ENCODE measurements at regions not wholly inside any gene's neighbourhood (a gene's known extent, or its start where the extent isn't known, plus 50 kb on each side); places are given as distances from the start of the nearest gene placed in this dataset.

DNA sequence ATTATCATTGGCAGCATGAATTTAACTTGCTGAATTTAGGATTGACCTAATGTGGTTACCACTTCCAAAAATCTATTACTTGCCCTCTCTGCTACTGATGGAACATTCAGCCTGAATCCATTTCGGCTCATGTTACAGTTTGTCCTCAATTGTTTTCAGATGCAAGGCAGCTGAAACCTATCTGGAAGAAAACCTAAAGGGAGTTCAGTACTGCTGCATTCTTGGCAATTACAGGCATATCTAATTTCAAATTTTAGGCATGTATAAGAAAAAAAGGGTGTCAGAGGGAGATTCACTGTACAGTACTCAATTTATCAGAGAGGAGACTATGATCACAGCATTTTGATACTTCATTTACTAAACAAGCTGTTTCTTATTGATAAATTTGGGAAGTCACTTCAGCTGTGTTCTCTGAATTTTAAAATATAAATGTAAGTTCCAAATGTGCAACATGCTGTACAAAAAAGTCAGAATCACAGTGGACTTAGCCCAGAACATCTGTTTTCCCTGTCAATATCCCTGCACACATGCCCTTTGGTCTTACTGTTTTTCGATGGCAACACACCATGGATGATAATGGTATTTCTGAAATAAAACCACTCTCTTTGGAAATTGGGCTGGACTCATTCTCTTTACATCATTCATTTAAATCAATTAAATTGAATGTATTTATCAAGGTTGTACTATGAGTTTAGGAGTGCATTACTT, 651.6 kb upstream of the ADGRL4 start:
- no peak overlapping the region for H3K27ac Mint-ChIP-seq
- no peak overlapping the region for H3K4me3 Mint-ChIP-seq
- no peaks in the 10 kb centered on the region for H3K9me3 Mint-ChIP-seq
- peaks cover 0 to 7% (median 5%) of the 10 kb centered on the region in 3 donors for H3K4me1 Mint-ChIP-seq
- no peaks in the 10 kb centered on the region for H3K36me3 Mint-ChIP-seq
- H3K27me3 Mint-ChIP-seq = no peaks in the 10 kb centered on the region

DNA sequence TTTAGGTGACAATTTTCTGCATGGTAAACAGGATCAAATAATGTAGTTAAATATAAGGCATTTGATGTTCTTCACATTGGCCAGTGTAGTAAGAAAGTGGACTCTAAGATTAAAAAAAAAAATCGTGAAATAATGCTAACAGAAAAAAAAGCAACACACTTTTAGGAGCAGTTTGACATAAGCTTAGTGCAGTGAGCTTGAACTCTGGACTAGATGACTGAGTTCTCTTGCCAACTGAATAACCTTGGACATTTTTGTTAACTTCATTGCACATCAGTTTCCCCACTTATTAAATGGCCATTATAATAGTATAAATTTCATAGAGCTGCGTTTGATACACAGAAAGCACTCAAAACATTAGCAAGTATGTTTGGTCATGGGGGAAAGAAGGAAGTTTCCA, 649.3 kb upstream of the ADGRL4 start:
- H3K27me3 Mint-ChIP-seq = no peaks in the 10 kb centered on the region
- H3K36me3 Mint-ChIP-seq = no peaks in the 10 kb centered on the region
- H3K4me1 Mint-ChIP-seq = peaks cover 0 to 11% (median 5%) of the 10 kb centered on the region in 3 donors
- no peaks in the 10 kb centered on the region for H3K9me3 Mint-ChIP-seq
- no peak overlapping the region for H3K27ac Mint-ChIP-seq
- no peak overlapping the region for H3K4me3 Mint-ChIP-seq

DNA sequence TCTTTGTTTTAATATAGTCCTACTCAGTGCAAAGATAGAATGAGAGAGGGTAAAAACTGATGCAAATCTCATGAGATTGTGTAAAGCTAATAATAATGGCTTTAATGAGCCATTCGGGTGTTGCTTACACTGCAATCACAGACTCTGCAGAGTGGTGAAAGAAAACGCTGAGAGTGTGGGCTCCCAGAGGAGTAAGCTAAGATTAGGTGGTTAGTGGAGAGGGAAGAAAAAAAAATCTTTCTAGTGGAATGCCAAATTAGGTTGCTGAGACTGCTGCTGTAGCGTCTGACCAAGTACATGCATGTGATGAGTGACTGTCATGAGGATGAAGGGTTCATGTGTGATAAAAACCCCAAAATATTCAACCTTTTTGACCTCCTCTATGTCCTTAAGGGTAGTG, 645.9 kb upstream of the ADGRL4 start:
- Mint-ChIP-seq H3K9me3 (no peaks in the 10 kb centered on the region), H3K36me3 (no peaks in the 10 kb centered on the region), H3K27me3 (peaks cover 2% of the 10 kb centered on the region)

DNA sequence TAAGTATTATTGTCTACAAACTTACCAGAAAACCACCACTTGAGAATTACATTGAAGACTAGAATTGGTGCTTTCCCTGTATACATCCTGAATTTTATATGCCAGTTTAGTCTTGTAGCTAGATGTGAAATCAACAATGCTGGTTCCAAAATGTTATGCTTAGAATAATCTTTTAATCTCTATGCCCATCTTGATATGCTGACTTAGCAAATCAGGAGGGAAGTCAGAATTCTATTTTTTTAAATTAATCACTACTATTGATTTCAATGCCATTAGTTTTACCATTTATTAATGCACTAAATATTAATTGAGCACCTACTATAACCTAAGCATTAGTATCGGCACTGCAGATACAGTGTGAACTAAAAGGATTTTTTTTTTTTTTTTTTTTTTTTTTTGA, 641.6 kb upstream of the ADGRL4 start:
- H3K27ac Mint-ChIP-seq = no peak overlapping the region
- H3K9me3 Mint-ChIP-seq = no peaks in the 10 kb centered on the region
- H3K27me3 Mint-ChIP-seq = peaks cover 2% of the 10 kb centered on the region
- H3K4me1 Mint-ChIP-seq = peaks cover 0 to 4% (median 3%) of the 10 kb centered on the region in 3 donors
- no peaks in the 10 kb centered on the region for H3K36me3 Mint-ChIP-seq
- H3K4me3 Mint-ChIP-seq = no peak overlapping the region

More for the DNA sequence above, 645.9 kb upstream of the ADGRL4 start:
- Mint-ChIP-seq H3K4me3 (no peak overlapping the region), H3K4me1 (peaks cover 0 to 4% (median 3%) of the 10 kb centered on the region in 3 donors), H3K27ac (no peak overlapping the region)

DNA sequence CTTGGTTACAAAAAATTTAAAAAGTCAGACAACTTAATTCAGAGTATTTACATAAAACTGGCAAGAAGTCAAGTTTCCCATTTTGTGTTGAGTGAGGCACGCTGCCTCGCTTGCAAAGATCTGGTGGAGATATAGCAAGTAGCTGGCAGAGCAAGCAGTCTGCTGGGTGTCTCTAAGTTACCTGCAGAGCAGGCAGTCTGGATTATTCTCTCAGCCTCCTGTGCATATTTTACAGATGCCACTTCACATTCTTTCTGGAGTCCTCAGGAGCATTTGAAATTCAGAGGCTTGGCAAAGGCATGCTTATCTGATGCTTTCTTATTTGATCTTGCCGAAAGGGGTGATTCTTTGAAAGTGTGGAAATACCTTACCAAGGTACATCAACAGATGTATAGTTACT, 640.4 kb upstream of the ADGRL4 start:
- Mint-ChIP-seq H3K4me1 (peaks cover 0 to 3% (median 0%) of the 10 kb centered on the region in 3 donors), H3K4me3 (no peak overlapping the region), H3K36me3 (no peaks in the 10 kb centered on the region), H3K27me3 (peaks cover 2% of the 10 kb centered on the region), H3K27ac (peak overlapping the region in 1 of 3 donors; percentile 21), H3K9me3 (peaks cover 0 to 3% (median 0%) of the 10 kb centered on the region in 3 donors)

DNA sequence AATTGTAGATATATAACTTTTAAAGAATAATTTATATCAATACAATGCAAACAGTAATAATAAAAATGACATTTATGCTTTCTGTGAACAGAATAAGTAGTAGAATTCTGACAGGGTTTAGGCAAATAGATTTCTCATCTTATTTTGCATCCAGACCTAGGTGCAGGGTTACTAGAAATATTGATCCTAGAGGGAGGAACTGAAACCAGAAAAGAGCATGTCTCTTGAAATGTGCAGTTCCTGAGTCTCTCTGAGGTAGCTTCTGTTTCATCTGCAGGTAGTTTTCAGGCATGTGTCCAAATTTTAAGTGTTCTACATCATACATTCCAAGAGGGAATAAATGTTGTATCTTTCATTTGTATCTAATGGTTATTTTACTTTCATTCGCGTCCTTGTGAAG, 631.9 kb upstream of the ADGRL4 start:
- H3K4me1 Mint-ChIP-seq = peaks cover 6 to 14% (median 10%) of the 10 kb centered on the region in 3 donors
- H3K27ac Mint-ChIP-seq = peak overlapping the region in 2 of 3 donors; percentile 37 to 86
- H3K27me3 Mint-ChIP-seq = no peaks in the 10 kb centered on the region
- peak overlapping the region in 2 of 4 donors; percentile 7 to 25 for H3K4me3 Mint-ChIP-seq
- peaks cover 0 to 3% (median 0%) of the 10 kb centered on the region in 3 donors for H3K9me3 Mint-ChIP-seq
- H3K36me3 Mint-ChIP-seq = no peaks in the 10 kb centered on the region

DNA sequence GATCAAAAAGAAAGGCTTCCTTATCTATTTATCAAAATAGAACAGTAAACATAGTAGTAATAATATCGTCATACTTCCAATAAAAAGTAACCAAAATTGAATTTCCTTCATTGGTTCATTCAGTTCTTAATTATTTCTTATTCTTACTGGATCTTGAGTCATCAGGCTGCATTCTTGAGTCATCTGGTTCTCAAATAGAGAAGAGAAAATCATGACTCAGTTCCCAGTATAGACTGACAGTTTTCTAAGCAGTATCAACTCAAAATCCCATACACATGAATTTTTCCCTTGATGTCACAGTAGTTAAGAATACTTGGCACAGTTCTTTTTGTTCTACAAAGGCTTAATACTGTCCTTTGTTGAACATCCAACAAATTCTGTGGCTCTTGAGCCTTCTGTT, 626.9 kb upstream of the ADGRL4 start:
- Mint-ChIP-seq H3K27me3 (no peaks in the 10 kb centered on the region), H3K27ac (no peak overlapping the region), H3K9me3 (no peaks in the 10 kb centered on the region), H3K36me3 (no peaks in the 10 kb centered on the region), H3K4me3 (no peak overlapping the region), H3K4me1 (peaks cover 18 to 25% (median 18%) of the 10 kb centered on the region in 3 donors)

DNA sequence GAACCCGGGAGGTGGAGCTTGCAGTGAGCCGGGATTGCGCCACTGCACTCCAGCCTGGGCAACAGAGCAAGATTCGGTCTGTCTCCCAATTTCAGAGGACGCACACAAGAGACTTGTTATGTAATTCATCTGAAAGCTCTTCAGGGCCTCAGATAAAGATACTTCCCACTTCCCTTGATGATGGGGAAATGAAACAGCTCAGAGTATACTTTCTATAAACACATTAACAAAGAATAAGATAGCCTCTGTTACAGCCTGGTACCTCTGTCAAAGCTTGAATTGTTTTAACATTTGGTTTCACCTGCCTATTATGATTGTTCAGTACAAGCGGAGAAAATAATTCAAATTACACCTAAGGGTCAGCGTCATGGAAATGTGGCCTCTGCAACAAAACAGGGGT, 622.9 kb upstream of the ADGRL4 start:
- no peaks in the 10 kb centered on the region for H3K9me3 Mint-ChIP-seq
- H3K27ac Mint-ChIP-seq = peak overlapping the region; percentile 6 to 74 (median 9)
- H3K4me1 Mint-ChIP-seq = peaks cover 17 to 31% (median 20%) of the 10 kb centered on the region in 3 donors

DNA sequence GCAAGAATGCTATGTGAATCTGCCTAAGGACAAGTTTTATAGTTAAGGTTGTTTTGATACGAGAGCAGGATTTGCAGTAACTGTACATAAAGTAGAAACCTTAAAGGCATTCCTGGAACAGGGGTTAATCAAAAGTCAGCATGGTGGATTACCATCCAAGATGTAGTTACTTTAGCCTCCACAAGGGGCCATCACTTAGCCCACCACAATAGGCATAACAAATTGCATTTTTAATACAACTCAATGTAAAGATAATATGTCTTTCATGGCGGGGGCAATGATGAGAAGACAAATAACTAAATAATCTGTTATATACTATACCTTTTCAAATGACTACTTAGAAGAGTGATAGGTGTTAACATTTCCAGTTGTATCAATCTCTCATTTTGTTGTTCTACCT, 611.2 kb upstream of the ADGRL4 start:
- Mint-ChIP-seq H3K27me3 (no peaks in the 10 kb centered on the region), H3K4me1 (peaks cover 0 to 1% (median 0%) of the 10 kb centered on the region in 3 donors), H3K36me3 (peaks cover 1% of the 10 kb centered on the region), H3K9me3 (peaks cover 0 to 4% (median 2%) of the 10 kb centered on the region in 3 donors), H3K4me3 (no peak overlapping the region), H3K27ac (no peak overlapping the region)

More for the DNA sequence above, 622.9 kb upstream of the ADGRL4 start:
- H3K27me3 Mint-ChIP-seq = no peaks in the 10 kb centered on the region
- H3K4me3 Mint-ChIP-seq = peak overlapping the region in 2 of 4 donors; percentile 7 to 81
- H3K36me3 Mint-ChIP-seq = no peaks in the 10 kb centered on the region

DNA sequence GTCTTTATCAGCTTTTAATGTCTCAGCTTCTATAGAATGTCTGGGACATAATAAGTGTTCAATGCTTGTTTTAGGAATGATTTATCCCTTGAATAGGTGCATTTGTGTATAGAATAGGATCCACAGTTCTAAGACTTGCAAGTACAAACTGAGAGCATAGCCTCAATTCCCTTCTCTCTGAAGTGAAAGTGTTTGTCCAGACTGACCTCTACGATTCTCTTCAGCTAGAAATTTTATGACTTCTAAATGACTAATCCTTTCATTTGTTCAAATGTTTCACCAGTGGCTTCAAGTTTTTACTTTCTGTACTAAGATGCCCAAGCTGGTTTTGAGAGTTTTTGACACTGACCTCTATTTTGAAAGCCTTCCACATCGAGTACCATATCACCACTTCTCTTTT, 608.2 kb upstream of the ADGRL4 start:
- Mint-ChIP-seq H3K4me1 (peaks cover 0 to 1% (median 0%) of the 10 kb centered on the region in 3 donors), H3K9me3 (peaks cover 0 to 4% (median 2%) of the 10 kb centered on the region in 3 donors), H3K27ac (no peak overlapping the region), H3K36me3 (peaks cover 1% of the 10 kb centered on the region), H3K4me3 (no peak overlapping the region), H3K27me3 (no peaks in the 10 kb centered on the region)

DNA sequence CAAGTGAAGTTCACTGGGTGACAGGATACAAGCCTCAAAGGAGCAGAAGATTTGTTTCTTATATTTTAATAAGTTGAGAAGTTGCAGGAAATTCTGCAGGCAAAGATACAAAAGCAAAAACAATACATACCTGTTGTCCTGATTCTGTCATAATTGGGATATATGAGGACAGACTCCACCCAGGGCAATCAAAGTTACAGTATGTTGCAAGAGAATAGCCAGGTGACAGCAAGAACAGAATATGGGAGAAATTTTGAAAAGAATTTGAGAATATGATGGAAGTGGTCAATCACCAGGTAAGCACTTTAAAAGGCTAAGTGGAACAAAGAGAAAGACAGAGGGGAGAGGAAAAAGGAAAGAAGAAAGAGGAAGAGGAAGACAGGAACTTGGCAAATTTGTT, 607.6 kb upstream of the ADGRL4 start:
- no peak overlapping the region for H3K4me3 Mint-ChIP-seq
- H3K36me3 Mint-ChIP-seq = peaks cover 1% of the 10 kb centered on the region
- H3K9me3 Mint-ChIP-seq = peaks cover 0 to 4% (median 2%) of the 10 kb centered on the region in 3 donors
- H3K27ac Mint-ChIP-seq = no peak overlapping the region
- peaks cover 0 to 1% (median 0%) of the 10 kb centered on the region in 3 donors for H3K4me1 Mint-ChIP-seq
- no peaks in the 10 kb centered on the region for H3K27me3 Mint-ChIP-seq

DNA sequence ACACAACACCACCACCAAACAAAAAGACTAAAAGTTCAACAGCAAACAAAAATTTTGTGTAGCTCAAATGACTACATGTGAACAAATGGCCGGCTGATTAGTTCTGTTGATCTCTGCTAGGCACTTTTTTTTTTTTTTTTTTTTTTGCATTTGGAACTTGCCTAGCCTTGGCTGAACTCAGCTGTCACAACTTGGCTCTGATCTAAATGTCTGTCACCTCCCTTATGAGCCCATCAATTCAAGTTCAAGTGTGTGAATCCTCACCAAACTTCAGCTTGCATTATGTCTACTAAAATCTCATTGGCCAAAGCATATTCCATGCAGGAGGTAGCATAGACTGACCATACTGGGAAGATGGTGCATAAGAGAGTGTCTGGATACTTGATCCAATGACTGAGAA, 606.5 kb upstream of the ADGRL4 start:
- peak overlapping the region in 1 of 3 donors; percentile 0 for H3K27ac Mint-ChIP-seq
- peaks cover 0 to 1% (median 0%) of the 10 kb centered on the region in 3 donors for H3K4me1 Mint-ChIP-seq
- H3K27me3 Mint-ChIP-seq = no peaks in the 10 kb centered on the region

DNA sequence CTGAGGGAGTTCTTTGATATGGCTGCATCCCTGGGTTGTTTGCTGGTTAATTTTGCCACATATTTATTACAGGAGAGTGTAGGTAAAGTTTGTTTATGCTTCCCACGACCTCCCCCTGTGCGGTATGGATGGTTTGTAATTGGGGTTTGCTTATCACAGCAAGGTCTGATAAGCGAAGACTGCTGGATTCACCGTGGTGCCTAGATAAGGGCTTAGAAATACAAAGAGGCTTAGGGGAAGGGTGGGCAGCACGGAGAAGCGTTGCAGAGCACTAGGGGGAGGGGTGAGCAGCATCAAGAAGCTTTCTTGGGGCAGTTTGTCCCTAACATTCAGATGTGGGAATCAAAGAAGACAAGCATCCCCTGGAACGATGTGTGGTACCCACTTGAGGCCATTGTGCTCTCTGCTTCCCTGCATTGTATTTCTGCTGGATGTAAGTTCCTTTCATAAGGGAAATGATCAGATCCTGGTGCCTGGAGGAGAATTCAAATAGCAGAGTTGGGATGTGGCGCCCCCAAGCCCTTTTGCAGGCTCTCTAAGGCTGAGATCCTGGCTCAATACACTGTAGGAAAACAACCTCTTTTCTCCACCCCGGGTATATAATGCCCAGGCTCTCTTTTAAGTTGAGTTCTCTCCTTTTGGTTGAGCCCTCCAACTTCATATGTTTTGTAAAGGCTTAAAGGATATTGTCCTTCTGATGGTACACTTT, 598.1 kb upstream of the ADGRL4 start:
- Mint-ChIP-seq H3K4me3 (no peak overlapping the region), H3K9me3 (peaks cover 0 to 7% (median 2%) of the 10 kb centered on the region in 3 donors), H3K27ac (no peak overlapping the region), H3K27me3 (no peaks in the 10 kb centered on the region), H3K36me3 (no peaks in the 10 kb centered on the region), H3K4me1 (peaks cover 3 to 10% (median 5%) of the 10 kb centered on the region in 3 donors)

More for the DNA sequence above, 606.5 kb upstream of the ADGRL4 start:
- Mint-ChIP-seq H3K36me3 (no peaks in the 10 kb centered on the region), H3K4me3 (no peak overlapping the region), H3K9me3 (peaks cover 0 to 4% (median 2%) of the 10 kb centered on the region in 3 donors)

DNA sequence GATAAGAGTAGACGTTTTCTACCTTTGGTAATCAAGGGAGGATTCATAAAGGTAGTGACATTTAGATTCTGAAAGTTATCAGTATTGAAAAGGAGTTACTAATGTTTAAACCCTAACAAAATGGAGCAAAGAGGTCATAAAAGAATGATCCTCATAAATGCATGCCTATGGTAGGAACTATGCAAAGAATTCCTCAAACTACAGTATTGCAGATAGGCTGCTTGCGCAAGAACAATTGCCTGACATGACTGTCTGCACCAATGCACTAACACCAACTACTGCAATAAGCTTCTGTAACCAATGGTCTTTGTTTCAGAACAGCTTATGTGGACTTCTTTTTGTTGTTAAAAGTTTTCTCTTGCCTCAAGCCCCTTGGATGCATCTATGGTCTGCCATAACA, 597.3 kb upstream of the ADGRL4 start:
- H3K36me3 Mint-ChIP-seq = no peaks in the 10 kb centered on the region
- peaks cover 0 to 7% (median 2%) of the 10 kb centered on the region in 3 donors for H3K9me3 Mint-ChIP-seq
- no peaks in the 10 kb centered on the region for H3K27me3 Mint-ChIP-seq
- H3K27ac Mint-ChIP-seq = no peak overlapping the region
- no peak overlapping the region for H3K4me3 Mint-ChIP-seq
- peaks cover 3 to 10% (median 5%) of the 10 kb centered on the region in 3 donors for H3K4me1 Mint-ChIP-seq

DNA sequence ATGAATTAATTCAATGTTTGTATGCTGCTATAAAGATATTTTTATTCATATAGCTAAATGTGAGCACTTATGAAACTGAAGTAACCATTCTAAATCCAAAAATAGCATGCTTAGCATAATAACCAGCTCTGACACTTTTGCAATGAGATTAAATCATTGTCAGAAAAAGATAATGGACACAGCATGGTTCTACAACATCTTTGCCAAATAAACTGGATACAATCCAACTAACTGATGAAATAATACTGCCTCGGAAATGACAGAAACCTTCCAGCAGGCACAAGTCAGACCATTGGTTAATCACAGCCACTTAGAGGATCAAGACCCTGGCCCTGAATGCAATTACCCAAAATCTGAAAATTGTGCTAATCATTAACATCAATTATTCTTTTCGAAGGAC, 592.7 kb upstream of the ADGRL4 start:
- Mint-ChIP-seq H3K27me3 (no peaks in the 10 kb centered on the region), H3K36me3 (peaks cover 4% of the 10 kb centered on the region), H3K4me3 (no peak overlapping the region), H3K4me1 (peaks cover 3 to 10% (median 5%) of the 10 kb centered on the region in 3 donors), H3K27ac (no peak overlapping the region), H3K9me3 (peaks cover 0 to 7% (median 4%) of the 10 kb centered on the region in 3 donors)
